ENCODE measurements at regions not wholly inside any gene's neighbourhood (a gene's known extent, or its start where the extent isn't known, plus 50 kb on each side); places are given as distances from the start of the nearest gene placed in this dataset.

GRCh38 chr4:165763640-165764039, 109.4 kb upstream of the TLL1 start:
- H3K36me3 ChIP-seq (replicated peaks), result no peaks in the 10 kb centered on the region
- H3K4me3 ChIP-seq, result no peak overlapping the region
- in situ Hi-C loops (cut with MboI; ENCODE audit: low sequenced_read_pairs), result no loop called here
- no peaks in the 10 kb centered on the region for H3K4me1 ChIP-seq
- H3K9me3 ChIP-seq, result no peaks in the 10 kb centered on the region
- no peak for DNase-seq (ENCODE audit: low spot score in 2 of 2)
- no peaks in the 10 kb centered on the region for H3K27me3 ChIP-seq (ENCODE audit: low read depth)

- Histone ChIP-seq H3K27me3 (ENCODE audit: low read depth) (no peaks in the 10 kb centered on the region), H3K4me3 (no peak overlapping the region), H3K4me1 (no peaks in the 10 kb centered on the region), H3K9me3 (no peaks in the 10 kb centered on the region), H3K36me3 (replicated peaks) (no peaks in the 10 kb centered on the region)
- DNase-seq (ENCODE audit: low spot score in 2 of 2), result no peak
- in situ Hi-C loops (cut with MboI; ENCODE audit: low sequenced_read_pairs), result no loop called here
These were observed 108.0 kb upstream of the TLL1 start for GRCh38 chr4:165765053-165765452.

GRCh38 chr4:165766018-165766417, 107.0 kb upstream of the TLL1 start:
- in situ Hi-C loops (cut with MboI; ENCODE audit: low sequenced_read_pairs), result no loop called here
- no peaks in the 10 kb centered on the region for H3K4me1 ChIP-seq
- no peaks in the 10 kb centered on the region for H3K36me3 ChIP-seq (replicated peaks)
- H3K4me3 ChIP-seq, result no peak overlapping the region
- DNase-seq (ENCODE audit: low spot score in 2 of 2), result no peak
- no peaks in the 10 kb centered on the region for H3K9me3 ChIP-seq
- no peaks in the 10 kb centered on the region for H3K27me3 ChIP-seq (ENCODE audit: low read depth)

- no peak for DNase-seq (ENCODE audit: low spot score in 2 of 2)
- no peaks in the 10 kb centered on the region for H3K9me3 ChIP-seq
- no peaks in the 10 kb centered on the region for H3K36me3 ChIP-seq (replicated peaks)
- no peak overlapping the region for H3K4me3 ChIP-seq
- no peaks in the 10 kb centered on the region for H3K27me3 ChIP-seq (ENCODE audit: low read depth)
- in situ Hi-C loops (cut with MboI; ENCODE audit: low sequenced_read_pairs), result no loop called here
- no peaks in the 10 kb centered on the region for H3K4me1 ChIP-seq
These were observed 106.1 kb upstream of the TLL1 start for GRCh38 chr4:165766976-165767375.

- H3K27me3 ChIP-seq (ENCODE audit: low read depth), result no peaks in the 10 kb centered on the region
- H3K9me3 ChIP-seq, result no peaks in the 10 kb centered on the region
- no peak for DNase-seq (ENCODE audit: low spot score in 2 of 2)
- no peaks in the 10 kb centered on the region for H3K36me3 ChIP-seq (replicated peaks)
- H3K4me1 ChIP-seq, result no peaks in the 10 kb centered on the region
- H3K4me3 ChIP-seq, result no peak overlapping the region
- in situ Hi-C loops (cut with MboI; ENCODE audit: low sequenced_read_pairs), result no loop called here
These were observed 105.4 kb upstream of the TLL1 start for GRCh38 chr4:165767671-165768070.

GRCh38 chr4:165768281-165768680, 104.8 kb upstream of the TLL1 start:
- Histone ChIP-seq H3K27me3 (ENCODE audit: low read depth) (no peaks in the 10 kb centered on the region), H3K9me3 (no peaks in the 10 kb centered on the region), H3K4me1 (no peaks in the 10 kb centered on the region), H3K36me3 (replicated peaks) (no peaks in the 10 kb centered on the region), H3K4me3 (no peak overlapping the region)
- in situ Hi-C loops (cut with MboI; ENCODE audit: low sequenced_read_pairs), result no loop called here
- DNase-seq (ENCODE audit: low spot score in 2 of 2), result no peak

- no peak overlapping the region for H3K4me3 ChIP-seq
- no peaks in the 10 kb centered on the region for H3K9me3 ChIP-seq
- no peaks in the 10 kb centered on the region for H3K36me3 ChIP-seq (replicated peaks)
- DNase-seq (ENCODE audit: low spot score in 2 of 2), result no peak
- no peaks in the 10 kb centered on the region for H3K4me1 ChIP-seq
- in situ Hi-C loops (cut with MboI; ENCODE audit: low sequenced_read_pairs), result no loop called here
- peaks cover 9% of the 10 kb centered on the region for H3K27me3 ChIP-seq (ENCODE audit: low read depth)
These were observed 98.7 kb upstream of the TLL1 start for GRCh38 chr4:165774326-165774725.

GRCh38 chr4:165779950-165780670, 92.9 kb upstream of the TLL1 start:
- H3K4me3 ChIP-seq, result no peak overlapping the region
- in situ Hi-C loops (cut with MboI; ENCODE audit: low sequenced_read_pairs), result no loop called here

GRCh38 chr4:165780735-165781134, 92.3 kb upstream of the TLL1 start:
- H3K4me3 ChIP-seq, result no peak overlapping the region
- H3K36me3 ChIP-seq (replicated peaks), result no peaks in the 10 kb centered on the region
- H3K4me1 ChIP-seq, result no peaks in the 10 kb centered on the region
- DNase-seq (ENCODE audit: low spot score in 2 of 2), result no peak
- H3K27me3 ChIP-seq (ENCODE audit: low read depth), result peaks cover 33% of the 10 kb centered on the region
- H3K9me3 ChIP-seq, result no peaks in the 10 kb centered on the region
- in situ Hi-C loops (cut with MboI; ENCODE audit: low sequenced_read_pairs), result no loop called here

More at GRCh38 chr4:165779950-165780670, 92.9 kb upstream of the TLL1 start:
- no peak for DNase-seq (ENCODE audit: low spot score in 2 of 2)
- peaks cover 28% of the 10 kb centered on the region for H3K27me3 ChIP-seq (ENCODE audit: low read depth)
- no peaks in the 10 kb centered on the region for H3K36me3 ChIP-seq (replicated peaks)
- H3K9me3 ChIP-seq, result no peaks in the 10 kb centered on the region
- H3K4me1 ChIP-seq, result no peaks in the 10 kb centered on the region

- Histone ChIP-seq H3K27me3 (ENCODE audit: low read depth) (peaks cover 32% of the 10 kb centered on the region), H3K9me3 (no peaks in the 10 kb centered on the region), H3K4me1 (no peaks in the 10 kb centered on the region), H3K36me3 (replicated peaks) (no peaks in the 10 kb centered on the region), H3K4me3 (no peak overlapping the region)
- no peak for DNase-seq (ENCODE audit: low spot score in 2 of 2)
- in situ Hi-C loops (cut with MboI; ENCODE audit: low sequenced_read_pairs), result no loop called here
These were observed 90.4 kb upstream of the TLL1 start for GRCh38 chr4:165782623-165783022.

GRCh38 chr4:165783626-165784025, 89.4 kb upstream of the TLL1 start:
- H3K4me3 ChIP-seq, result no peak overlapping the region
- peak; percentile 24 to 68 for DNase-seq (ENCODE audit: low spot score in 2 of 2)
- in situ Hi-C loops (cut with MboI; ENCODE audit: low sequenced_read_pairs), result no loop called here
- no peaks in the 10 kb centered on the region for H3K9me3 ChIP-seq
- H3K27me3 ChIP-seq (ENCODE audit: low read depth), result peaks cover 30% of the 10 kb centered on the region
- no peaks in the 10 kb centered on the region for H3K4me1 ChIP-seq
- no peaks in the 10 kb centered on the region for H3K36me3 ChIP-seq (replicated peaks)

GRCh38 chr4:165784672-165785071, 88.4 kb upstream of the TLL1 start:
- H3K4me3 ChIP-seq, result no peak overlapping the region
- in situ Hi-C loops (cut with MboI; ENCODE audit: low sequenced_read_pairs), result no loop called here
- no peaks in the 10 kb centered on the region for H3K36me3 ChIP-seq (replicated peaks)
- peaks cover 27% of the 10 kb centered on the region for H3K27me3 ChIP-seq (ENCODE audit: low read depth)
- no peak for DNase-seq (ENCODE audit: low spot score in 2 of 2)
- no peaks in the 10 kb centered on the region for H3K9me3 ChIP-seq
- H3K4me1 ChIP-seq, result no peaks in the 10 kb centered on the region

GRCh38 chr4:165785337-165785736, 87.7 kb upstream of the TLL1 start:
- no peaks in the 10 kb centered on the region for H3K36me3 ChIP-seq (replicated peaks)
- H3K27me3 ChIP-seq (ENCODE audit: low read depth), result peaks cover 25% of the 10 kb centered on the region
- H3K4me3 ChIP-seq, result no peak overlapping the region
- no peak for DNase-seq (ENCODE audit: low spot score in 2 of 2)
- H3K9me3 ChIP-seq, result no peaks in the 10 kb centered on the region
- no peaks in the 10 kb centered on the region for H3K4me1 ChIP-seq
- in situ Hi-C loops (cut with MboI; ENCODE audit: low sequenced_read_pairs), result no loop called here

- no peaks in the 10 kb centered on the region for H3K4me1 ChIP-seq
- DNase-seq (ENCODE audit: low spot score in 2 of 2), result no peak
- in situ Hi-C loops (cut with MboI; ENCODE audit: low sequenced_read_pairs), result no loop called here
- H3K9me3 ChIP-seq, result no peaks in the 10 kb centered on the region
- no peak overlapping the region for H3K4me3 ChIP-seq
- H3K27me3 ChIP-seq (ENCODE audit: low read depth), result peaks cover 22% of the 10 kb centered on the region
- H3K36me3 ChIP-seq (replicated peaks), result no peaks in the 10 kb centered on the region
These were observed 85.3 kb upstream of the TLL1 start for GRCh38 chr4:165787516-165788274.
